Activated CD8-positive, alpha-beta memory T cell treated with anti-CD3 and anti-CD28 coated beads for 4 hours (primary cell): ENCODE measurements at regions not wholly inside any gene's neighbourhood (a gene's known extent, or its start where the extent isn't known, plus 50 kb on each side); places are given as distances from the start of the nearest gene placed in this dataset.
A peak's percentile ranks its signal among the peaks of the same experiment; 100 is the strongest.

Experiments used
- DNase-seq, 2 donors: peaks; one replicate each; pipeline ENCODE4 v3.0.0-alpha.2; 2020; ENCODE audit warnings: low read depth in 2 of 2

DNA sequence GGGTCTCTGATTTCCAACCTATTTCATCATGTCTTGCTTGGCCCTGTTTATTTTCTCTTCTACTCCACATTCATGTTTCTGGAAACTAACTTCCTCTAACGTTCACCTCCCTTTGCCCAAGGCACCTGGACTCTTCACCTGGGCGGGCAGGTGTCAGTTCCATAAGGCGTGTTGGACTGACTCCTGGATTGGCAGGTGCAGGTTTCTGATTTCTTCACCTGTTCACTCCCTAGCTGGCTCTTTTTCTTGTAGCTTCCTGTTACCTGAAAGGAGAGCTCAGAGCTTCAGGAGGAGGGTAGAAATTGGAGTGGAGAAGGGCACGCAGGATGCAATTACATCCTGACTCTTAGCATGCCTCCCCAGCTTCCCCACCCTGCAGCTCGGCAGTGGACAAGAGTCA is 350.8 kb upstream of the KLF3 start:
- no peak for DNase-seq

DNA sequence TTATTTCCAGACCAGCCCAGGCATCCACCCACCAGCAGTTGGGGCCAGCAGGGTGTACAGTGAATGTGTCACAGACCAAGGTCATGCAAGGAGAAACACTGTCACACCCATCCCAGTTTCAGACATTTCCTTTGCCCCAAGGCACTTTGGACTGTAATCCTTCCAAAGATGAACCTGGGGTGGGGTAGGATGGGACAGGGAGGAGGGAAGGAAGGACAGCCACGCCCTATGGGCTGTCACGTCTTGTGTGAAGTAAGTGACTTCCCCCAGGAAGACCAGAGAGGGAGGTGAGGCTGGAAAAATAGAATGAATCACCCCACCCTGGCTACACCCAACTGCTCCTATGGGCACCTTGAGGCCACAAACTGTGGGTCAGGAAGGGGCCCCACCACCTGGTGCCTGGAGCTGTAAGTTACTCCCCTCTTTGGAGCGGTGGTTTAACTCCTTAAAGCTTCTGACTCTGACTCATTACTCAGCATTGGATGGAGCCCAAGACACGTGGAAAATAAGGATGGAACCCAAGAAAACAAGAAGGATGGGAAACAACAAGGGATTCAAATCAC is 349.9 kb upstream of the KLF3 start:
- DNase-seq: no peak

DNA sequence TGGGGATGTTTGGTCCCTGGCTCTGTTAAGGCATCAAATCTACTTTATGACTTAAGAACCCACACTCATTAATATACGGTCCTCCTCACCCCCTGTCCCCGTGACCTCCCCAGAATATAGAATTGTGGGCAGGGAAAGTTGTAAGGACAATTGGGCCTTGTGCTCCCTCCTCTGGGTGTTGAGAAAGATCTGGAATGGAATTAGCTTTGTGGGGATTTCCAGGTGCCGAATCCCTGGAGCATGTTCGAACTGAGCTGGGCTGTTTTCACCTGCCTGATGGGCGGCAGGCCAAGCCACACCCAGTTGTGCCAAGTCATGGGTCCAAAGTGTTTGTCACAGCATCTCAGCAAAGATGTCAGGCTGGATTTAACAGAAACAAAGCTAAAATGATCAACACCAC is 349.3 kb upstream of the KLF3 start:
- DNase-seq: no peak

DNA sequence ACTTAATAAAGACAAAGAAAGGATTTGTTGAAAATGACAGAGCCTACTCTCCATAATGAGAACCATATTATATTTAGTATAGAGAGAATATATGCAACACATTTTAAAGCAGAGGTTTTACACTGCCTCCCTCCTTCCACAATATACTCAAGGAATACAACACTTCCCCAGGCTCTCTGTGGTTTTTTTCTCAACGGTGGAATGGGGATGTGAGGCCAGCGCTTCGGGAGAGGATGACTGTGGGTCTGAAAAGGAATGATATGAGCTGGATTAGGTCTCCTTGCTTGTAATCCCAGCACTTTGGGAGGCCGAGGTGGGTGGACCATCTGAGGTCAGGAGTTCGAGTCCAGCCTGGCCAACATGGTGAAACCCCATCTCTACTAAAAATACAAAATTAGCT is 348.7 kb upstream of the KLF3 start:
- DNase-seq: no peak

DNA sequence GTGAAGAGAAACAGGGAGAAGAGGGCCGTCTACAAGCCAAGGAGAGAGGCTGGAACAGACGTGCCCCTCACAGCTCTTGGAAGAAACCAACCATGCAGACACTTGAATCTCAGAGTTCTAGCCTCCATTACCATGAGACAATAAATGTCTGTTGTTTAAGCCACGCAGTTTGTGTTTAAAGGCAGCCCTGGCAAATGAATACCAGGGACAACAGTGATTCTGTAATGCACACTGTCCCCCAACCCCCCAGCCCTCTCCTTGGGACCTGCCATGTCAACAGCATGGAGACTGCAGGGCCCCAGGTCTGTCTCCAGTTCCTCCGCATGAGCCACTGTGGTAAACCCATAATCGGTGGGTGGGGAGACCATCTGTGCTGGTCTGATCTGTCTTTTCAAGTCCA is 348.0 kb upstream of the KLF3 start:
- DNase-seq: no peak

DNA sequence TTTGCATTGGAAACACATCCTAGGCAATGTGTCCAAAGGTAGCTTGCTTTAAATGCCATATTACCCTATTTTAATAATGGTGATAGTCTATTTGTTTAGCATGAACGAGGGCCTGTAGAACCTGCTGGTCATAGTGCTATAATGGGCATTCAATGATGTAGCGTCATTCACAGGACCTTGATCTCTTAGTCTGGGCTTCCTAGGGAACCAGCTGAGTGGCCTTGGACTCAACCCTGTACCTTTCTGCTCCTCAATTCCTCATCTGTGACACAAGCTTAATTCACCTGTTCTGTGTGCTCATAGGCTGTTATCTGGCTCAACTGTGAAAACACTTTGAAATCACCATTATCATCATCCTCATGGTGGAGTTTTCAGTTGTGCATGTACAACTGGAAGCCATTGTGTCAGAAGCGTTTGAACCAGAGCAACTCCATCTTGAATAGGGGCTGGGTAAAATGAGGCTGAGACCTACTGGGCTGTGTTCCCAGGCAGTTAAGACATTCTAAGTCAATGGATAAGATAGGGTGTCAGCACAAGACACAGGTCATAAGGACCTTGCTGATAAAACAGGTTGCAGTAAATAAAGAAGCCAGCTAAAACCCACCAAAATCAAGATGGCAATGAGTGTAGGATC is 346.8 kb upstream of the KLF3 start:
- DNase-seq: no peak

DNA sequence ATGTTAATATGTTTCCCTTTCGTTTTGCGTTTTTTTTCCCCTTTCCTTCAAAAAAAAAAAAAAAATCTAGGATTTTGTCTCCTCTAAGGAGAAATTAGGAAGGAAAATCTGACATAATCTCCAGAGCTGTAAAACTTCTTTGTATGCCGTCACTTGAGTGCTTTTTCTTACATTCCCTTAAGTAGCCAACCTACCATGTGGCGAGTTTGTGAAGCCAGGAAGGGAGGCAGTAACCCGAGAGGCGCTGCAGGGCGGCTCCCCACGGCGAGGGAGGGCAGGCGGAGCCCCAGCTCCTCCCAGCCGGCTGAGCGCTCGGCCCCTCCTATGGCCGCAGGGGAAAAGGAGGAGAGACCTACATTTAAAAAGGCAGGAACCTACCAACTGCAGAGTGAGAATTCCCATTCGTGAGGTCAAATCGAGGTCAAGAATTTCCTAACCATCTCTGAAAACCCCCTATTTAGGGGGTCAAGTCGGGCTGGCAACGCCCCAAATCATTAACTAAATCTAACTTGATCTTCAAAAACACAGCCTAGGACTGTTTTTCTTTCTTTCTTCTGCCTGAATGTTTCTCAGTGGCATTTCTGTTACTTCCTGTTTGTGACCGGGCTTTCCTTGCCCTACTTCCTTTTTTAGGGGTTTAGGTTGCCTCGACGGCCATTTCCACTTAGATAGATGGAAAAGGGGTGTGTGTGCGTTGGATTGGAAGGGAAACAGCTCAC is 345.1 kb upstream of the KLF3 start:
- DNase-seq: peak; percentile 38 to 43

DNA sequence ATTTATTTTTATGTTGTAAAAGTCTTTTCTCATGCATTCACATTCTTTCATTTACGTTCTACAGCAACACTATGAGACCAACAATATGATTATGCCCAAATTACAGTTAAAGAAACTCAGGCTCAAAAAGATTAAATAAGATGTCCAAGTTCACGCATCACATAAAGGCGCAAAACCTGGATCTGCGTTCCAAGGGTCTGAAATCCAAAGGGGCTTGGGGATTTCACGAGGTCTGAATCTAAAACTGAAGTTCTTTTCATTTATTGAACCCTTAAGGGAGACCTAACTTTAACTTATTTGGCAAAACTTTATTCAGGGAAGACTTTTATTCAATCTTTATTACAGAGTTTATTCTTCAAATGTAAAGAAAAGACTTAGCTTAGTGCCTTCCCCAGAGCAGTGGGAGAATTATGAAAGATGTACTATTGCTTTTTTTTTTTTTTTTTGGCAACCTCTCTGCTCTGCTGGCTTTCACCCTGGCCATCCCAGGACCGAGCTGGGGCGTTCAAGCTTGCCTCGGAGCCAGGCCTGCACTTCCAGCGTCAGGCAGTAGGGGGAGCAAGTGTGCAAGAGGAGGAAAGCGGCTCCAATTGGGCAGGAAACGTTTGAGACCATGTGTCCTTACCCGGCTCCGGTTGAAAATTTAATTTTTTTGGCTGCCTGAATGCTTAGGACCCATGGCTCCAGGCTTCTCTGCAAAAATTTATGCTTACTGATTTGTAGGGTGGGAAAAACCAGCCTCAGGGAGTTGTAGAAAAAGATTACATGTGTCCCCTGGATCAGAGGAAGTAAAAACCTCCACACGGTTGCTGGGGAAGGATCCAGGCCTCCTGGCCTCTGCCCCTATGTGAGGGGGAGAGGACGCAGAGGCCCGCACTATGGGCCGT is 344.3 kb upstream of the KLF3 start:
- peak; percentile 77 to 86 for DNase-seq

DNA sequence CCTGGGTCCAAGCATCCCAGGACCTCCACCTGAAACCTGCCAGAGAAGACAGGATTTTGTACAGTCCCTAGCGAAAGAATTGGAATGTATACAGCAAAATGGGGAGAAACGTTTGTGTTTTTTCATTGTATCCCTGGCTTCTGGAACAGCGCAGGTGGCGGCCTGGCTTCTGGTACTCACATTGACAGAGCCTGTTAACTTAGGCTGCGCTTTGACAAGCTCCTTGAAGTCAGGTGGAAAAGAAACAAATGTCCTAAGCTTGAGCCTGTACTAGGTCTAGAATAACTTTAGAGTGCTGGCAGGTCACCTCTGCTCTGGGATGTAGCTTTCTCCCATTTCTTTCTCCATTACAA is 343.7 kb upstream of the KLF3 start:
- no peak for DNase-seq

DNA sequence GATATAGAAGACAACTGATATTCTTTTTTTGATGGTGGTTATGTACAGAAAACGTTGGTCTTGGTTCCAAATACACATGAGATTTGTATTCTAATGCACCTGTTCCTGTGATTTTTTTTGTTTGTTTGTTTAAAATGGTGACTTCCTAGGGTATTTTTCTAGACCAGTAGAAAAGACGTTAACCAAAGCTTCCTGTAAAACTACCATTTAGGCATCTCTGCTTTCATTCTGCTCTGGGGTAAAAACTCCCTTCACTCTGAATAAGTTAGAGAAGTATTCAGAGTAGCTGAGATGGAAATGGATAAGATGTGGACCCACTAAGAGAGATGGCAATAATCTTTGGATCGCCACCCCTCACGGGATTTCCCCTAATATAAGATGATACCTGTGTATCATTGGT is 343.2 kb upstream of the KLF3 start:
- no peak for DNase-seq

DNA sequence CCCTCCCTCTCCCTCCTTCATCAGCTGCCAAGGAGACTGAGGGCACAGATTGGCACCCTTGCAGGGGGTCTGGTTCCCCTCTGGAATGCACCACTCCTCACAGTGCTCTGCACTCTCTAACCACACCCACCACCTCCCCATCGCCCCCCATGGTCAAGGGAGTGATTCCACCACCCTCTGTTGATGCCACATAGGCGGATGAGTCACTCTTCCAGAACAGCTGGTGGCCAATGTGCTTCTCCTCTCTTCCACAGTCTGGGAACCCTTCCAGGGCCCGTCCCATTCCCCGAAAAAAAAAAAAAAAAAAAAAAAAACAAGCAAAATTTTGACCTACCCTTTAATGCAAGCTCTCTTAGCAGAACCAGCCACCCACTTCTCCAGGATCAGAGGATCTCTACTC is 341.3 kb upstream of the KLF3 start:
- no peak for DNase-seq

DNA sequence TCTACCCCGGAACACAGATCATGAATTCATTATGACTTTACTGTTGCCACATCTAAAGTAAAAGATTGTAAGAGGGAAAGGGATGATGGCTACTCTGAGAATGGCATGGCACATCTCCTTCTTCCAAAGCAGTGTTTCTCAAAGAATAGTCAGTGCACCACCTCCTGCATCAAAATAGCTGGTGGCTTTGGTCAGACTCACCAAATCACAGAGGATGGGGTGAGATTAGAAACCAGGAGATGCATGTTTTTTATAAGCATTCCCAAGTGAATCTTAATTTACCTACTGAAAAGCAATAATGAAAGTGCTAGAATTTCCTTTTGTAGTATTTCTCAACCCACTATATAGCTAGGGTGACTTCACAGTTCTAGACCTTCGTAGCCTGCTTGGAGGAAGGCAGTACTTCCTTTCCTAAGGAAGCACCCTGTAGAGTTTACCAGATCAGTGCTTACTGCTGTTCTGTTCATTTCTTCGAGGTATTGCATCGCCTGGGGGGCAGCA is 340.8 kb upstream of the KLF3 start:
- DNase-seq: no peak

DNA sequence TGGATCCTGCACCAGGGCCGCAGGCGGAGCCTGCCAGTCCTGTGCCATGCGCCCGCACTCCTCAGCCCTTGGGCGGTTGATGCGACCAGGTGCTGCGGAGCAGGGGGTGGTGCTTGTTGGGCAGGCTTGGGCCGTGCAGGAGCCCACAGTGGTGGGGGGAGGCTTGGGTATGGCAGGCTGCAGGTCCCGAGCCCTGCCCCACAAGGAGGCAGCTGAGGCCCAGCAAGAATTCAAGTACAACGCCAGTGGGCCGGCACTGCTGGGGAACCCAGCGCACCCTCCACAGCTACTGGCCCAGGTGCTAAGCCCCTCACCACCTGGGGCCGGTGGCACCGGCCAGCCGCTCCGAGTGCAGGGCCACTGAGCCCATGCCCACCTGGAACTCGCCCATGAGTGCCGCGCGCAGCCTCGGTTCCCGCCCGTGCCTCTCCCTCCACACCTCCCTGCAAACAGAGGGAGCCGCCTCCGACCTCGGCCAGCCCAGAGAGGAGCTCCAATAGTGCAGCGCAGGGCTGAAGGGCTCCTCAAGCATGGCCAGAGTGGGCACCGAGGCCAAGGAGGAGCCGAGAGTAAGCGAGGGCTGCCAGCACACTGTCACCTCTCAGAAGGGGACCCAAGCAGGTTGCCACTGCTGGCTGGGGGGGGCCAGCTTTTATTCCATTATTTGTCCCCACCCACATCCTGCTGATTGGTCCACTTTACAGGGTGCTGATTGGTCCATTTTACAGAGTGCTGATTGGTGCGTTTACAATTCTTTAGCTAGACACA is 339.0 kb upstream of the KLF3 start:
- no peak for DNase-seq

DNA sequence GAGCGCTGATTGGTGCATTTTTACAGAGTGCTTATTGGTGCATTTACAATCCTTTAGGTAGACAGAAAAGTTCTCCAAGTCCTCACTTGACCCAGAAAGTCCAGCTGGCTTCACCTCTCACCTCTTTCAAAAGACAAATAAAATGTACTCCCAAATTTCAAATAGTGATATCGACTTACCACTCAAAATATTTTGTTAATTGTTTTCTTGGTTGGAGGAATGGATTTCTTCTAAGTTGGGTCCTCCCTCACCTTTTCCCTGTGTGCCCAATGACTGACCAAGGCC is 338.4 kb upstream of the KLF3 start:
- no peak for DNase-seq

DNA sequence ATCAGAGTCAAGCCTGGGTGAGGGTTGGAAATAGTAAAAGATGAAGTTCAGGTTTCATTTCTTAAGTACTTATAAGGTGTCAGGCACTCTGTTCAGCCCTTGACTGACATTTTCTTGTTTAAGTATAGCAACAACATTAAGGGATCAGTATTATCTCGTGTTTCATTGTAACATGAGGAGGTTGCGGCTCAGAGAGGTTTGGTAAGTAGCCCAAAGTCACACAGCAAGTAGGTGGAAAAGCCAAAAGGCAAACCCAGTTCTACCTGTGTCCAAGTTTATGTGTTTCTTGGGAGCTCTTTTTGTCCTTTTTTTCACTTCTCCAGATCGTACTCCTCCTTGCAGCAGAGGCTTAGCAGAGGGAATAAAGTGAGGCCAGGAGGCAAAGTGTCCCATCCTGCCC is 337.5 kb upstream of the KLF3 start:
- no peak for DNase-seq

DNA sequence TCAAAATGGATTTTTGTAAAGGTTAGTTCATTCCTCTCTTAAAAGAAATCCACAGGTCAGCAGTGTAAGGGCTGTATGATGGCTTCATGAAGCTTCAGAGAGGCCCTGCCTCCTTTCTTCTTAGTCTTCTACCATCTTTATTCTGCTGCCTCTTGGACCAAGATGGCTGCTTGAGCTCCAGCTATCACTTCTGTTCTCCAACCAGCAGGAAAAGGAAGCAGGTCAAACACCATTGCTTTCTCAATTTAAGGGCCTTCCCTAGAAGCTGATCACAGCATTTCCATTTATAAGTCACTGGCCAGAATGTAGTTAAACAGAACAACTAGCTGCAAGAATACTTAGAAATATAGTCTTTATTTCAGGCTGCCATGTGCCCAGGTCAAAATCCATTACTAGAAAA is 336.8 kb upstream of the KLF3 start:
- DNase-seq: no peak

DNA sequence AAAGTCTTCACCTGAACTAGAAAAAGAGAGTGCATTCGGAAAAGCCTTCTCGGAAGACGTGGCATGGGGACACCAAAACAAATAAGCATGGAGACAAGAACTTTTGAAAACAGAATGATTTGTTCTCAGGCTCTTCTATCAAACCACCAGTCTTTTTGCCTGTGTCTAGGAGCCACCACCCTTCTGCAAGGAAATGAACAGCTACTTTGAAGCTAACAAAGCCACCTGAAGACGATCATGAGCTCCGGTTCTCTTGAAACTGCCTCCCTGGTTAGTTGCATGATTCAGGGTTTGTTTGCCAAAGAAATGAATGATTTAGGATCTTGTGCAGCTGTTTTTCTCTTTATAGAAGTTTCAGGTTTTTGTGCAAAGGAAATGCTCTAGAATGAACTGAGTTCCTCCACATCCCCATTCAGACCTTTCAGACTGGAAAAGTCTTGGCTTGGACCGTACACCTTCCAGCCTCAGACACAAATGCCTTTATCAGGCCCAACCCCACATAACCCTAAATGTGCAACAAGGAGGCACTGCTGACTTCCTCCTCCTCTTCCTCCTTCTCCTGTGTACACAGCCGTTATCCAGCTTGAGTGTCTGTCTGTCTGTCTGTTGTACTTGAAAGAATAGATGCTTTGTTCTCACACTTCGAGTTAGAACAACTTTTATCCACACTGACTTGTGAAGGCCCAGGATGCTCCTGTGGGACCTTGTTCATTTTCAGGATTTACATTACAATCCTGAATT is 334.8 kb upstream of the KLF3 start:
- DNase-seq: no peak

DNA sequence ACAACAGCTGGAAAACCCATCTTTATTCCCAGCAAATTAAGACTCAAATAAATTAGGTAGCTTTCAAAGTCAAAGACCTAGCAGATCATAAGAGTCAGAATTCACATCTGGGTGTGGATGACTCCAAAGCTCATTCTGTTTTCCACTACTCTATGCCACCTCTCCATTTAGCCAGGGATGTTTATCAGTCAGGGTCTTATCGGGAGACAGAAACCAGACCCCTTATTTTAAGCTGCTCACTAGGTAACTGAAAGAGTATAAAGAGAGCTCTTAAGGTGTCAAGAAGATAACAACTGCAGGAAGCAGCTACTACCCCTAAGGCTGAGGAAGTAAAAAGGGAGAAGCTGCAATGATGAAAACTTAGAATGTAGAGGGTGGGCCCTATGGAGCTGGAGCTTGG is 333.7 kb upstream of the KLF3 start:
- no peak for DNase-seq

DNA sequence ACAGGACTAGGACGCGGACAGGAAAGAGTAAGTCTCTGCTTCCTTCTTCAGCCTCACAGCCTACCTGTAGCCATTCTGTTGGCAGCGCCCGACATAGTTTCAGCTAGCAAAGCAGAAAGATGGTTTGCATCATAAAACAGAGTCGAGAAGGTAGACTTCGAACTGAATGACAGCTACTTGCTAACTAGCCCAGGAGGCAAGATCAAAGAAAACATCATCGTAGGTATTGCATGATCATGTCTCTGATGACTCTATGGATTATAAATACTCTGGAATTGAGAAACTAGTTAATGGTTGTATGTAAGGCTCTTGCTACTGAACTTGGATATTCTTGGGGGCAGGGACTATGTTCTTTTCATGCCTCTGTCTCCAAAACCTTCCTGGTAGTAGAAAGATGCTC is 333.1 kb upstream of the KLF3 start:
- DNase-seq: no peak

DNA sequence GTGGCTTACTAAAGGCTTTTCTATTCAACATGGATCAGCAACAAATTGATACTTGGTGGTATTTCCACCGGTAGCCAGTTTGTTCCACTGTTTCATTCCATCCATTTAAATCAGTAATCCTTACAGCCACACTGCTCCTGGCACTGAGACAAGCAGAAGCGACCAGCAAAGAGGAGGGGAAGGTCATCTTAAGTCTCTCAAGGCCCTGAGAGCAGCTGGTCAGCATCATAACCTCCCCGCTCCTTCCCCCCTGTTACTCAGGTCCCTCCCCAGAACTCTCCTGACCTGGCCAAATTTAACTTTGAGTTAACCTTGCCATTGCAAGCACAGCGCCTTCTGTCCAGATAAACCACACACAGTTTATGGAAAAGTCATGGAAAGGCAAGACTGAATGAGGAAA is 331.3 kb upstream of the KLF3 start:
- DNase-seq: no peak

DNA sequence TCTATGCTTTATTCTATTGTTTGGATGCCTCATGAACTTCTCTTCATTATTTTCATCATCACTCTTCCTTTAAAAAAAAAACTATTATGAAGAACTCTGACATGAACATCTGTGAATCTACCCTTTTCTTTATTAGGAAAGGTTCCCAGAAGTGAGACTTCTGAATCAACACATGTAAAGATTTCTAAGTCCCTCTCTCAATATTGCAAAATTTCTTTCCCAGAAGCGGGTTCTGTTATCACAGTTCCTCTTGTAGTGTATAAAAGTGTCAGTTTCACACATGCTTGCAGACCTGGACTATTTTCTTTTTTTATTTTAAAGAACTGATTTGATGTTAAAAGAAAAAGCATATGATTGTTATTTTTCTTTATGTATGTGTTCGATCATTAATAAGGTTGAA is 330.8 kb upstream of the KLF3 start:
- DNase-seq: no peak
